Lower lobe of right lung (tissue), 2 donors: ENCODE measurements at regions not wholly inside any gene's neighbourhood (a gene's known extent, or its start where the extent isn't known, plus 50 kb on each side); places are given as distances from the start of the nearest gene placed in this dataset.

ENCODE experiments used
- ATAC-seq, 2 donors: fragments of 200-7000 bp; cut with Tn5 transposase; one replicate each; pipeline ENCODE4 v1.9.1; 2020 to 2022; ENCODE audit warnings: mild to moderate bottlenecking in 2 of 2, moderate library complexity in 2 of 2
- DNase-seq: peaks from one replicate; pipeline ENCODE4 v3.0.0-alpha.2; 2020
- H3K27ac ChIP-seq: fragments of 200-600 bp; one replicate; pipeline ENCODE4 v1.8.0; 2022
- H3K27me3 ChIP-seq: fragments of 200-600 bp; one replicate; pipeline ENCODE4 v1.8.0; 2022; ENCODE audit warnings: low read depth
- H3K36me3 ChIP-seq: fragments of 200-600 bp; one replicate; pipeline ENCODE4 v1.8.0; 2022; ENCODE audit warnings: mild to moderate bottlenecking
- H3K4me1 ChIP-seq: fragments of 200-600 bp; one replicate; pipeline ENCODE4 v1.8.0; 2022
- H3K4me3 ChIP-seq: fragments of 200-600 bp; one replicate; pipeline ENCODE4 v1.8.0; 2022; ENCODE audit warnings: mild to moderate bottlenecking
- H3K9me3 ChIP-seq: fragments of 200-600 bp; one replicate; pipeline ENCODE4 v1.8.0; 2022
- intact Hi-C: fragments of 100-400 bp; cut with DNase I; formaldehyde crosslinking; loops from one replicate; pipeline ENCODE4 v1.11.0; 2022
- TF ChIP-seq, protein P1 (sequence below): fragments of 200-600 bp; IDR thresholded peaks from one replicate; pipeline ENCODE4 v1.8.0; 2022; ENCODE audit warnings: antibody characterized with exemption, mild to moderate bottlenecking
- donor health status: DM: no; HTN: yes; CAD: no; lungs with severe emphysema.

DNA sequence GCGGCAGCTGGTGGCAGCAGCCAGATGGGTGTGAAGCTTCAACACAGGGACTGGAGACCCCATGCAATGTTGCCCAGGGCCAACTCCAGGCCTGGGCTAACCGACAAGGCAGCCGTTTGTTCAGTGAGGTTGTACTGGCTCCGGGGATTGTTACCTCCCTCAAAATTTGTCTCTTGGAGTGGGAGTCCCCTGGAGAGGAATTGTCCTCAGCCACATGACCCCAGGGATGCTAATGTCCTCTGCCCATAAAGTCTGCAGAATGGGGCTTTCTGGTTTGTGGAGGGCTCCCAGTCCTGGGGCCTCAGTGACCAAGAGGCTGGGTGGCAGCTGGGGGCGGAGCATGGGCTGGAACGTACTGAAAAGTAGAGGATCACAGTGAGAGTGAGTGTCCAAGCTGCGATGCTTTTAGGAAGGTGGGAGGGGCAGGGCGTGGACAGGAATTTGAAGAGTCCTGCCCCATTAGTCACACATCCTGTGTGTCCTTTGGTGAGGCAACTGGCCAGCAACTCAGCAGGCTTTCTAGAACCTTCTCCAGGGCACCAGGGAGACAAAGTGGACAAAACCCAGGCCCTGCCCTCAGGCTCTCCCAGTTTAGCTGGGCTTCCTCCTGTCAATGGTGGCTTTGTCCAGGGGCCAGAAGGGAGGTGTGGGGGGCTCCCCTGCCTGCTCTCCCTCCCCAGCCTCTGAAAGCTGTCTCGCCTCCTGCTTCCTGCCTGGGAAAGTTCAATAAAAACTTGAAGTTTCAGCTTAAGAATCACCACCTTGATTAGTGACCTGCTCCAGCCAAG, 114.0 kb downstream of the NSG2 start:
- DNase-seq, result no peak
- intact Hi-C loops, result no loop called here
- H3K9me3 ChIP-seq, result peaks cover 3% of the 10 kb centered on the region
- TF ChIP-seq, protein P1, sequence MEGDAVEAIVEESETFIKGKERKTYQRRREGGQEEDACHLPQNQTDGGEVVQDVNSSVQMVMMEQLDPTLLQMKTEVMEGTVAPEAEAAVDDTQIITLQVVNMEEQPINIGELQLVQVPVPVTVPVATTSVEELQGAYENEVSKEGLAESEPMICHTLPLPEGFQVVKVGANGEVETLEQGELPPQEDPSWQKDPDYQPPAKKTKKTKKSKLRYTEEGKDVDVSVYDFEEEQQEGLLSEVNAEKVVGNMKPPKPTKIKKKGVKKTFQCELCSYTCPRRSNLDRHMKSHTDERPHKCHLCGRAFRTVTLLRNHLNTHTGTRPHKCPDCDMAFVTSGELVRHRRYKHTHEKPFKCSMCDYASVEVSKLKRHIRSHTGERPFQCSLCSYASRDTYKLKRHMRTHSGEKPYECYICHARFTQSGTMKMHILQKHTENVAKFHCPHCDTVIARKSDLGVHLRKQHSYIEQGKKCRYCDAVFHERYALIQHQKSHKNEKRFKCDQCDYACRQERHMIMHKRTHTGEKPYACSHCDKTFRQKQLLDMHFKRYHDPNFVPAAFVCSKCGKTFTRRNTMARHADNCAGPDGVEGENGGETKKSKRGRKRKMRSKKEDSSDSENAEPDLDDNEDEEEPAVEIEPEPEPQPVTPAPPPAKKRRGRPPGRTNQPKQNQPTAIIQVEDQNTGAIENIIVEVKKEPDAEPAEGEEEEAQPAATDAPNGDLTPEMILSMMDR, result no peak
- ATAC-seq, result no peak
- no peak overlapping the region for H3K4me3 ChIP-seq
- H3K27me3 ChIP-seq, result no peaks in the 10 kb centered on the region
- no peak overlapping the region for H3K27ac ChIP-seq
- H3K4me1 ChIP-seq, result no peaks in the 10 kb centered on the region
- no peaks in the 10 kb centered on the region for H3K36me3 ChIP-seq

DNA sequence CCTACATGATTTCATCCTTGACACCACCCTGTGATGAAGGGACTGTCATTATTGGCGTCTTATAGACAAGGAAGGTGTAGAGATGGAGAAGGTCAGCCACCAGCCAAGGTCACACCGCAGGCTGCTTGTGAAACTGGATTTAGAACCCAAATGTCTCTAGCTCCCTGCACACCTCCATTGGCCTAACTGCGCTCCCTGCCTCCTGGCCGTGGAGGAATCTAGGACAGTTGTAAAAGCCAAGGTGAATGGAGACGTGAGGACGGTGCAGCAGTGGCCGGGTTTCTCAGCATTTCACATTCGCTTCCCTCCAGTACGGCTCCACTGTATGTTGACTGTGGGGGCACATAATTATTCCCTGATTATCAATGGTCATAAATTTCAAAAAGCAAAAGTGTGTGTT, 119.9 kb downstream of the NSG2 start:
- ATAC-seq (no peak), DNase-seq (no peak)
- Histone ChIP-seq H3K4me1 (no peaks in the 10 kb centered on the region), H3K36me3 (no peaks in the 10 kb centered on the region), H3K27ac (no peak overlapping the region), H3K27me3 (no peaks in the 10 kb centered on the region), H3K4me3 (no peak overlapping the region), H3K9me3 (peaks cover 10% of the 10 kb centered on the region)
- TF ChIP-seq, protein P1, result no peak
- intact Hi-C loops, result no loop called here

DNA sequence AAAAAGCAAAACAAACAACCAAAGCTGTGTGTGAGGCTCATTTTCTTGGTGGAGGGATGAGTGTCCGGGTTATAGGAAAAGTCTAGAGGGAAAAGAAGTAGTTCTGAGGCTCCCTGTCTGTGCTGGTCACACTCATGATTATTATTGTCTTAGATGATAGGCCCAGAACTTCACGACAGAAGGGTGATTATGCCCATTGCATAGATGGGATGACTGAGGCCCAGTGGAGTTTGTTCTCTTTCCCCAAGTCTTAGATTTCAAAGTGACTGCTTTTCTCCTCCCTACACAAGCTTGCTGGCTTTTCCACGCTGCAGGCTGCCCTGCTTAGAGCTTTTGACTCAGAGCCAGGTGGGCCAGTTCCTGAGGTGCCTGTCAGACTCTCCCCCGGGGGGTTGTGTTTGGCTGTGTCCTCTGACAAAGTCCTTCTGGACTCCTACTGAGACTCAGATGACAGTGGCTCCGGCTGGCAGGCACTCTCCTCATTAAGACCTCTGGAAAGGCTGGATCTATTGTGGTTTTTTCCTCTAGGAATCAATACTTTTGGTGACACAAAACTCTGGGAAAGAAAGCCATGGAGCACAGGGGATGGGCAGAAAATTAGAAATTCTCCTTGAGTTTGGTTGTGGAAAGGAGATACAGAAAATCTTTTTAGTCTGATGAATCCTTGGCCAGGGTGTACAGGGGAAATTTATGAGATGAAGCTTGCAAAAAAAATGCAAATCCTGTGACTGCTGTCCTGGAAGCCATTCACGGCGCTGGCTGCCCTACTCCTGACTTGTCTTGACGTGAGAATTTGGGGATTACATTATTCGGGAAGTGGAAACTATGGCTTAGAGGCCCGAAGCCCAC, 120.9 kb downstream of the NSG2 start:
- no peaks in the 10 kb centered on the region for H3K4me1 ChIP-seq
- H3K27ac ChIP-seq, result no peak overlapping the region
- no peak overlapping the region for H3K4me3 ChIP-seq
- H3K36me3 ChIP-seq, result no peaks in the 10 kb centered on the region
- intact Hi-C loops, result no loop called here
- ATAC-seq, result no peak
- H3K9me3 ChIP-seq, result peaks cover 10% of the 10 kb centered on the region
- H3K27me3 ChIP-seq, result no peaks in the 10 kb centered on the region
- TF ChIP-seq, protein P1, result no peak
- DNase-seq, result no peak

DNA sequence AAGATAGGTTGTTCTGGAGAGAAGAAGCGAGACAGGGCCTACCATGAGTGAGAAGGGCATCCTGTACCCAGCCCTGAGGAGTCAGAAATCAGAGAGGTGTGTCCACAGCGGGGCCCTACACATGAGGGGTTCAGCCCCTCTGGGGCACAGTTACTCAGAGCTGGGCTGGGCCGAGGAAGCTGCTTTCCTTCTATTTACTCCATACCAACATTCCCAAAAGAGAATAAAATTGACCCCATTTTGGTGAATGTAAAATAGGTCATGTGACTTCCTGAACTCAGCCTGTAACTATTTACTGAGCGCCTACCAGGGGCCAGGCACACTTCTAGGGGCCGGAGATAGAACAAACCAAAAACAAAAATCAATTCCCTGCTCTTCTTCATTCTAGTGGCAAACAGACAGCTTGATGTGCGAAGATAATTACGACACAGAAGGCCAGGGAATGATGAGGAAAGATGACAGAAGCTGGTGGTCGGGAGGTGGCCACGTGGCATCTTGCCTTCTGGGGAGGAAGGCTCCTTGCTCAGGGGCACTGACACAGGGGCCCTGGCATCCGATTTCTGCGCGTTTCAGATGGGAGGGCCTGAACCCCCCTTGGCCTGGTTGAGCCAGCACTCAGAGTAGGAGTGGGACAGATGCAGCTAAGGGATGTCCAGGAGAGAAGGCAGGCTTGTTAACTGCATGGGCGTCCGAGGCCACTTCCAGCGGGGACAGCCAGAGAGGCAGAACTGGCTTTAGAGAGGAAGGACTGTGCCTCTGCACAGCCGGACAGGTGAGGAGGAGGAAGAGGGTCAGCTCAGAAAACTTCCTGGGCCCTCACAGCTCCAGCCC, 121.8 kb downstream of the NSG2 start:
- peaks cover under 1% of the 10 kb centered on the region for H3K27me3 ChIP-seq
- H3K36me3 ChIP-seq, result no peaks in the 10 kb centered on the region
- ATAC-seq, result no peak

DNA sequence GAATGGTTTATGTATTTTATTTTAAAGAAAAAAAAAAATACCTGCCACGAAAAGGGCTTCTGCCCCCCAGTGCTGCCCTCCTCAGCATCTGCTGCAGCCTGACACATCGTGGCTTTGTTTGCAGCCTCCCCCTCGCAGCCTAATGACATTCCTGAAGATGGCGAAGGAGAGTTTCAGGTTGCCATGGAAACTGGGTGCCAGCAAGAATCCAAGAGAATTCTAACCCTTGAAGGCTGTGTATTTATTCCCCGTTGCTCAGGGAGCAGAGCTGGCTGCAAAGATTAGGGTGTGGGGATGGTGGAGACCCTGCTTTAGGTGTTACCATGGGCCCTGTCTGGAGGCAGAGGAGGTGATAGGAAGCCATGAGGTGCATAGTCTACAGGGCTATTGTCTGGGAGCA, 126.6 kb downstream of the NSG2 start:
- ATAC-seq (no peak), DNase-seq (no peak)
- Histone ChIP-seq H3K36me3 (no peaks in the 10 kb centered on the region), H3K9me3 (peaks cover 10% of the 10 kb centered on the region), H3K4me3 (no peak overlapping the region), H3K27ac (no peak overlapping the region), H3K27me3 (peaks cover 4% of the 10 kb centered on the region), H3K4me1 (no peaks in the 10 kb centered on the region)
- intact Hi-C loops, result no loop called here
- TF ChIP-seq, protein P1, result no peak

More for the DNA sequence above, 121.8 kb downstream of the NSG2 start:
- no peaks in the 10 kb centered on the region for H3K4me1 ChIP-seq
- H3K4me3 ChIP-seq, result no peak overlapping the region
- no peak for DNase-seq
- H3K27ac ChIP-seq, result no peak overlapping the region
- peaks cover 10% of the 10 kb centered on the region for H3K9me3 ChIP-seq
- TF ChIP-seq, protein P1, result no peak
- intact Hi-C loops, result no loop called here
